ENCODE measurements at regions not wholly inside any gene's neighbourhood (a gene's known extent, or its start where the extent isn't known, plus 50 kb on each side); places are given as distances from the start of the nearest gene placed in this dataset.
A peak's percentile ranks its signal among the peaks of the same experiment; 100 is the strongest.

DNA sequence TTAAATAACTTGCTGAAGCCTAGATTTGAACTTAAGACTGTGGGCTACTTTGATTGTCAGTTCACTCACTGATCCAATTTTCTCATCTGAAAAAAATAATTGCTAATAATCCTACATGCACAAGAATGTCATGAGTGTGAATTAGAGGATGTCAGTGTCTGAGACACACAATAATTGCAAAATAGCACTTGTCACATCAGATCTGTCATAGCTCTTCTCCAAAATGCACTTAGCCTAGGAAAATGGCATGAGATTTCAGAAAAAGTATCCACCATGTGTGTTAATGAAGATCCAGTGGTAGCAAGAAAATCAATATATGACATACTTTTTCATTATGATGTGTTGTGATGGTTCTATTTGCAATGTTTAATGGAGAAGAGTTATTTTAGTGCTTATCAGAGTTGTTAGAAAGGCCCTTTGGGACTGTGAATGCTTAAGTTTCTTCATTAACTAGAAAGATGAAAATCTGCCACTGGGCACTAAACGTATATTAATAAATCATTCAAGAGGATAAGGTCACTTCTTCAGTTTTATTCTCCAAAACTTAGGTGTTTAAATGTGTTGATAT is 786.2 kb downstream of the C6orf118 start:
- ATAC-seq (no peak), DNase-seq (no peak)
- Histone ChIP-seq H3K27ac (no peak overlapping the region), H3K9me3 (peaks cover 0 to 58% of the 10 kb centered on the region in 2 donors), H3K27me3 (no peaks in the 10 kb centered on the region), H3K4me3 (no peak overlapping the region), H3K36me3 (no peaks in the 10 kb centered on the region), H3K4me1 (no peaks in the 10 kb centered on the region)
- TF ChIP-seq, protein P1, sequence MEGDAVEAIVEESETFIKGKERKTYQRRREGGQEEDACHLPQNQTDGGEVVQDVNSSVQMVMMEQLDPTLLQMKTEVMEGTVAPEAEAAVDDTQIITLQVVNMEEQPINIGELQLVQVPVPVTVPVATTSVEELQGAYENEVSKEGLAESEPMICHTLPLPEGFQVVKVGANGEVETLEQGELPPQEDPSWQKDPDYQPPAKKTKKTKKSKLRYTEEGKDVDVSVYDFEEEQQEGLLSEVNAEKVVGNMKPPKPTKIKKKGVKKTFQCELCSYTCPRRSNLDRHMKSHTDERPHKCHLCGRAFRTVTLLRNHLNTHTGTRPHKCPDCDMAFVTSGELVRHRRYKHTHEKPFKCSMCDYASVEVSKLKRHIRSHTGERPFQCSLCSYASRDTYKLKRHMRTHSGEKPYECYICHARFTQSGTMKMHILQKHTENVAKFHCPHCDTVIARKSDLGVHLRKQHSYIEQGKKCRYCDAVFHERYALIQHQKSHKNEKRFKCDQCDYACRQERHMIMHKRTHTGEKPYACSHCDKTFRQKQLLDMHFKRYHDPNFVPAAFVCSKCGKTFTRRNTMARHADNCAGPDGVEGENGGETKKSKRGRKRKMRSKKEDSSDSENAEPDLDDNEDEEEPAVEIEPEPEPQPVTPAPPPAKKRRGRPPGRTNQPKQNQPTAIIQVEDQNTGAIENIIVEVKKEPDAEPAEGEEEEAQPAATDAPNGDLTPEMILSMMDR (IDR thresholded peaks at IDR 0.05): no peak
- intact Hi-C loops (cut with DNase I): no loop called here

DNA sequence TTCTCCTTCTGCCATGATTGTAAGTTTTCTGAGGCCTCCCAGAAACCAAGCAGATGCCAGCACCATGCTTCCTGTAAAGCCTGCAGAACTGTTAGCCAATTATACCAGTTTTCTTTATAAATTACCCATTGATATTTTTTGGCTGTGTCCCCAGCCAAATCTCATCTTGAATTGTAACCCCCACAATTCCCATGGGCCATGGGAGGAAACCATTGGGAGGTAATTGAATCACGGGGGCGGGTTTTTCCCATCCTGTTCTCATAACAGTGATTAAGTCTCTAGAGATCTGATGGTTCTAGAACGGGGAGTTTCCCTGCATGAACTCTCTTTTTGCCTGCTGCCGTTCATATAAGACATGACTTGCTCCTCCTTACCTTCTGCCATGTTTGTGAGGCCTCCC is 788.5 kb downstream of the C6orf118 start:
- TF ChIP-seq, protein P1 (IDR thresholded peaks at IDR 0.05): no peak
- ATAC-seq (no peak), DNase-seq (no peak)
- Histone ChIP-seq H3K4me1 (no peaks in the 10 kb centered on the region), H3K27ac (no peak overlapping the region), H3K4me3 (no peak overlapping the region), H3K27me3 (no peaks in the 10 kb centered on the region), H3K9me3 (peaks cover 0 to 49% of the 10 kb centered on the region in 2 donors), H3K36me3 (no peaks in the 10 kb centered on the region)
- intact Hi-C loops (cut with DNase I): no loop called here

DNA sequence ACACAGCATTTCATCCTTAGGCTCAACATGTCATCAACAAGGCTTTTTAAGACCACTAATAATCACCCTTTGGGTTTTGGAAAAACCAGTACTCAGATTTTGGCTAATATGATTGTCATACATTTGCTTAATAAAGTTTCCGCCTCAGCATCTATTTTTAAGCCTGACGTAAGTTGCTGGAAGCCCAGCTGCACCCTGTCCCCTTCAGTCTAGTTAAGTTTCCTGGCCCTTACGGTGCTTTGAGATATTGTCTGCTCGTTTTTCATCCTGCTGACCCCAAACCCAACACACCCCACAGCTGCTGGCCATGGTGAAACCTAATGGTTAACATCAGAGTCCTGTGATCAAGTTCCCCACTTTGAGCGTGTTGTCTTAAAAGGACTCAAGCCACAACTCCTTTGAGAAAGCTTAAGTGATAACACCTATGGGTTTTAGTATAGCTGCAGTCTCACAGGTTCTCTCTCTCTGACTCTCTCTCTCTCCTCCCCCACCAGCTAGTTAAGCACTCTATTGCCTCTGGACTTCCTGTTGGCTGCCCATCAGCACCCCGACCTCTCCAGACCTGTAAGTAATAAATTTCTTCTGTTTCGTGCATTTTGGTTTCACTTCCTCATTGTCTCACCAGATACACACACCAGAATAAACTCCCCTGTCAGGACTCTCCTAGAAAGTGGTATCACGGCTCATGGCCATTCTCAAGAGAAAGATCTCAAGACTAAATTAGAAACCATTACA is 802.0 kb downstream of the C6orf118 start:
- TF ChIP-seq, protein P1 (IDR thresholded peaks at IDR 0.05): no peak
- Histone ChIP-seq H3K9me3 (peaks cover 0 to 30% of the 10 kb centered on the region in 2 donors), H3K27me3 (no peaks in the 10 kb centered on the region), H3K27ac (no peak overlapping the region), H3K4me3 (no peak overlapping the region), H3K36me3 (no peaks in the 10 kb centered on the region), H3K4me1 (no peaks in the 10 kb centered on the region)
- ATAC-seq (no peak), DNase-seq (no peak)
- intact Hi-C loops (cut with DNase I): no loop called here

DNA sequence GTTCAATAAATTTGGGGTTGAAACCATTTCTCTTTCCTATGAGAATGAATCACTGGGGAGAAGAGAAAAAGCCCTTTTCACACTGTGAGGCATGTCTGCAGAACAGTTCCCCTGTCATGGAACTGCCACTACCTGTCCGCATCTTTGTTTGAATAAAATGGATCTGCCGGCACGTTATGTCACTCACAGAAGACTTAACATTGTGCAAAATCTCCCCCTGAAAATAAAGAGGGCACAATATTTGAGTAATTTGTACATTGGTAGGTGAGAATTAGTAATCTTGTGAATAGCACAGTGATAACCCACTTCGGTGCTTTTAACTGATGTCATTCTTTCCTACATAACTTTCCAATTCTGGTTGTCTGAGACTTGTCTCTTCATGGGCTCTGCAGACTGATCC is 804.0 kb downstream of the C6orf118 start:
- ATAC-seq: no peak
- intact Hi-C loops (cut with DNase I): no loop called here

DNA sequence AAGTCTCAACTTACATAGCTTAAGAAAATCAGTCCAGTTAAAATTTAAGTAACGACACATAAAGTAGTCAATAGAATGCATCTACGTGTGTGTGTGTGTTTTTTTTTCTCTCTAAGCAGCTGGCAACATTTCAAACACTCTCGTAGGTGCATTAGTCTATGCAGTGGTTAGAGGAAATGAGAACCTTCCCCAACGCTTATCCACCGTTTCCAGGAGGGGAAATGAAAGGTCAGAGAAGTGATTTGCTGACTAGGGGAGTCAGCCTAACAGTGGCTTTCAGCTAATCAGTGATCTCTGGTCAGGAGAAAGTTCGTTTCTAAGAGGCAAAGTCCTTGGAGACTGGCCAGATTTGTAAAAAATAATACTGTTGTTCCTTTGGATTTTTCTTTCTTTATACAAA is 806.6 kb downstream of the C6orf118 start:
- H3K9me3 ChIP-seq: peaks cover 0 to 12% of the 10 kb centered on the region in 2 donors
- DNase-seq: peak in 2 of 4 donors; percentile 3 to 13
- H3K36me3 ChIP-seq: no peaks in the 10 kb centered on the region
- ATAC-seq: no peak
- TF ChIP-seq, protein P1 (IDR thresholded peaks at IDR 0.05): no peak
- no peak overlapping the region for H3K4me3 ChIP-seq
- intact Hi-C loops (cut with DNase I): no loop called here
- no peak overlapping the region for H3K27ac ChIP-seq
- H3K27me3 ChIP-seq: no peaks in the 10 kb centered on the region
- H3K4me1 ChIP-seq: no peaks in the 10 kb centered on the region

More for the DNA sequence above, 804.0 kb downstream of the C6orf118 start:
- Histone ChIP-seq H3K4me1 (no peaks in the 10 kb centered on the region), H3K27ac (no peak overlapping the region), H3K9me3 (peaks cover 0 to 23% of the 10 kb centered on the region in 2 donors), H3K27me3 (no peaks in the 10 kb centered on the region), H3K36me3 (no peaks in the 10 kb centered on the region), H3K4me3 (no peak overlapping the region)
- no peak for DNase-seq
- TF ChIP-seq, protein P1 (IDR thresholded peaks at IDR 0.05): no peak
